B cell (primary cell): ENCODE measurements at regions not wholly inside any gene's neighbourhood (a gene's known extent, or its start where the extent isn't known, plus 50 kb on each side); places are given as distances from the start of the nearest gene placed in this dataset.

ENCODE experiments used
- ATAC-seq: fragments of 200-7000 bp; cut with Tn5 transposase; one replicate; pipeline ENCODE4 v1.10.0; 2021; ENCODE audit warnings: low read depth, mild to moderate bottlenecking, moderate number of reproducible peaks, moderate library complexity
- CTCF ChIA-PET: fragments of 350-600 bp; sonication (Branson Sonifier 250); formaldehyde crosslinking; loops from one replicate; lab custom pipeline; 2021; ENCODE audit warnings: antibody characterized with exemption, inconsistent platforms; lab: Charles Lee
- POLR2A ChIA-PET: fragments of 350-600 bp; sonication (Branson Sonifier 250); formaldehyde crosslinking; loops from one replicate; lab custom pipeline; 2021; ENCODE audit warnings: antibody characterized with exemption; lab: Charles Lee
- DNase-seq: peaks from one replicate; pipeline ENCODE4 v3.0.0; 2013
- H2AFZ ChIP-seq: 2 replicates; pipeline ENCODE4 v1.6.1; 2012; ENCODE audit warnings: mild to moderate bottlenecking, low read depth, low read length; ENCODE audit not compliant: insufficient read depth, poor library complexity, severe bottlenecking
- H3K27ac ChIP-seq, 2 donors: 1 replicate in 1 of 2; 2 replicates in 1 of 2; pipeline ENCODE4 v1.5.1; 2012 to 2013; ENCODE audit warnings: low read length in 2 of 2, mild to moderate bottlenecking in 2 of 2, moderate library complexity in 1 of 2
- H3K27me3 ChIP-seq, 4 experiments: fragments of 200-600 bp in 1 of 4; sonication (generic) in 1 of 4; replicated peaks in 1 of 4; 1 replicate in 2 of 4; 2 replicates in 2 of 4; pipeline versions ENCODE4 v1.6.1 to v1.7.0; 2013 to 2016; ENCODE audit warnings: low read length in 3 of 4, mild to moderate bottlenecking in 2 of 4, mixed read lengths in 1 of 4, moderate library complexity in 1 of 4; ENCODE audit not compliant: insufficient read depth in 4 of 4, control insufficient read depth in 3 of 4; ENCODE audit errors: control extremely low read depth in 1 of 4
- H3K36me3 ChIP-seq, 2 experiments: replicated peaks in 1 of 2; 1 replicate in 1 of 2; 2 replicates in 1 of 2; pipeline versions ENCODE4 v1.6.1 to v1.7.1; 2013; ENCODE audit warnings: low read length in 1 of 2; ENCODE audit not compliant: insufficient read depth in 2 of 2, control insufficient read depth in 1 of 2; ENCODE audit errors: control extremely low read depth in 1 of 2, extremely low read depth in 1 of 2
- H3K4me1 ChIP-seq, 2 donors: fragments of 200-600 bp in 1 of 2; sonication (generic) in 1 of 2; 1 replicate in 1 of 2; 2 replicates in 1 of 2; pipeline versions ENCODE4 v1.5.1 to v1.6.1; 2013 to 2017; ENCODE audit warnings: low read length in 2 of 2; ENCODE audit not compliant: control insufficient read depth in 2 of 2, insufficient read depth in 2 of 2
- H3K4me2 ChIP-seq: replicated peaks from 2 replicates; pipeline ENCODE3; 2012; ENCODE audit warnings: mild to moderate bottlenecking, low read depth, low read length; ENCODE audit not compliant: poor library complexity, severe bottlenecking
- H3K4me3 ChIP-seq, 5 experiments: fragments of 200-600 bp in 1 of 5; sonication (generic) in 1 of 5; 1 replicate in 3 of 5; 2 replicates in 2 of 5; pipeline versions ENCODE4 v1.5.1 to v1.7.0; 2011 to 2016; ENCODE audit warnings: low read length in 4 of 5, mild to moderate bottlenecking in 4 of 5, low read depth in 2 of 5, control low read depth in 1 of 5, moderate library complexity in 1 of 5; ENCODE audit not compliant: insufficient read depth in 1 of 5; ENCODE audit errors: control extremely low read depth in 1 of 5, extremely low read depth in 1 of 5
- H3K79me2 ChIP-seq: fragments of 200-600 bp; sonication (generic); one replicate; pipeline ENCODE4 v1.6.0; 2016; ENCODE audit warnings: low read length; ENCODE audit not compliant: control insufficient read depth, insufficient read depth
- H3K9ac ChIP-seq: fragments of 200-600 bp; sonication (generic); 2 replicates; pipeline ENCODE4 v1.6.1; 2017; ENCODE audit warnings: mild to moderate bottlenecking, low read length, moderate library complexity
- H3K9me3 ChIP-seq, 3 donors: one replicate each; pipeline versions ENCODE4 v1.6.1 to v1.7.1; 2013; ENCODE audit warnings: low read length in 2 of 3; ENCODE audit not compliant: control insufficient read depth in 2 of 3, insufficient read depth in 1 of 3; ENCODE audit errors: control extremely low read depth in 1 of 3
- H4K20me1 ChIP-seq: 2 replicates; pipeline ENCODE4 v1.6.0; 2012; ENCODE audit warnings: mild to moderate bottlenecking, low read length; ENCODE audit not compliant: insufficient read depth, control insufficient read depth, poor library complexity, severe bottlenecking
- H3K27ac Mint-ChIP-seq: one replicate; pipeline ENCODE4 v1.8.0; 2021; ENCODE audit warnings: mixed read lengths
- H3K27me3 Mint-ChIP-seq: one replicate; pipeline ENCODE4 v1.8.0; 2021; ENCODE audit warnings: mixed read lengths
- H3K4me1 Mint-ChIP-seq: one replicate; pipeline ENCODE4 v1.8.0; 2021; ENCODE audit warnings: mixed read lengths
- H3K4me3 Mint-ChIP-seq: one replicate; pipeline ENCODE4 v1.8.0; 2021; ENCODE audit warnings: mixed read lengths
- H3K9me3 Mint-ChIP-seq: one replicate; pipeline ENCODE4 v1.8.0; 2022; ENCODE audit warnings: mixed read lengths; ENCODE audit not compliant: insufficient read depth
- EZH2 ChIP-seq: IDR thresholded peaks from 2 replicates; pipeline ENCODE4 v1.6.1; 2012; ENCODE audit warnings: borderline replicate concordance, low read depth, mild to moderate bottlenecking, moderate library complexity, low read length; ENCODE audit not compliant: insufficient read depth, poor library complexity, severe bottlenecking
- WGBS: methylation state at CpG from one replicate; pipeline ENCODE4 v1.1.5; 2013; ENCODE audit warnings: missing lambda C conversion rate; ENCODE audit not compliant: insufficient coverage; 5-methylcytosine and 5-hydroxymethylcytosine counted together
- intact Hi-C: fragments of 100-400 bp; cut with micrococcal nuclease; formaldehyde crosslinking; loops from one replicate; pipeline ENCODE4 v1.10.0; 2022
- TF ChIP-seq, protein P1 (sequence below): fragments of 200-600 bp; IDR thresholded peaks from one replicate; pipeline ENCODE4 v1.8.0; 2022; ENCODE audit warnings: antibody characterized with exemption, mild to moderate bottlenecking

GRCh38 chr1:172751683-172752082 is 92.8 kb downstream of the FASLG start:
- Mint-ChIP-seq H3K9me3 (no peaks in the 10 kb centered on the region), H3K4me1 (peaks cover 31% of the 10 kb centered on the region), H3K27me3 (peaks cover 8% of the 10 kb centered on the region), H3K4me3 (no peak overlapping the region), H3K27ac (no peak overlapping the region)
- CTCF ChIA-PET: interaction anchor here (0.9 to 7.2 kb wide), 3 partner anchors 9 to 451 kb away, joined by 3 to 53 read pairs (median 14); no protein-coding TSS in a partner anchor
- Histone ChIP-seq H3K4me3 (no peak overlapping the region), H3K79me2 (no peaks in the 10 kb centered on the region), H3K36me3 (no peaks in the 10 kb centered on the region), H3K27ac (no peak overlapping the region), H3K4me1 (peaks cover 23 to 26% of the 10 kb centered on the region in 2 donors), H3K27me3 (peaks cover 0 to 6% (median 2%) of the 10 kb centered on the region in 4 experiments), H2AFZ (no peak overlapping the region), H4K20me1 (no peaks in the 10 kb centered on the region), H3K9ac (no peak overlapping the region), H3K4me2 (no peak overlapping the region), H3K9me3 (peaks cover 0 to 3% (median 0%) of the 10 kb centered on the region in 3 donors)
- DNase-seq (no peak), ATAC-seq (no peak)
- WGBS: no CpG with 5 or more reads among the region's 1 CpG
- POLR2A ChIA-PET: no interaction called here
- TF ChIP-seq, protein P1, sequence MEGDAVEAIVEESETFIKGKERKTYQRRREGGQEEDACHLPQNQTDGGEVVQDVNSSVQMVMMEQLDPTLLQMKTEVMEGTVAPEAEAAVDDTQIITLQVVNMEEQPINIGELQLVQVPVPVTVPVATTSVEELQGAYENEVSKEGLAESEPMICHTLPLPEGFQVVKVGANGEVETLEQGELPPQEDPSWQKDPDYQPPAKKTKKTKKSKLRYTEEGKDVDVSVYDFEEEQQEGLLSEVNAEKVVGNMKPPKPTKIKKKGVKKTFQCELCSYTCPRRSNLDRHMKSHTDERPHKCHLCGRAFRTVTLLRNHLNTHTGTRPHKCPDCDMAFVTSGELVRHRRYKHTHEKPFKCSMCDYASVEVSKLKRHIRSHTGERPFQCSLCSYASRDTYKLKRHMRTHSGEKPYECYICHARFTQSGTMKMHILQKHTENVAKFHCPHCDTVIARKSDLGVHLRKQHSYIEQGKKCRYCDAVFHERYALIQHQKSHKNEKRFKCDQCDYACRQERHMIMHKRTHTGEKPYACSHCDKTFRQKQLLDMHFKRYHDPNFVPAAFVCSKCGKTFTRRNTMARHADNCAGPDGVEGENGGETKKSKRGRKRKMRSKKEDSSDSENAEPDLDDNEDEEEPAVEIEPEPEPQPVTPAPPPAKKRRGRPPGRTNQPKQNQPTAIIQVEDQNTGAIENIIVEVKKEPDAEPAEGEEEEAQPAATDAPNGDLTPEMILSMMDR: no peak
- no peak for TF ChIP-seq EZH2
- intact Hi-C loops: no loop called here

DNA sequence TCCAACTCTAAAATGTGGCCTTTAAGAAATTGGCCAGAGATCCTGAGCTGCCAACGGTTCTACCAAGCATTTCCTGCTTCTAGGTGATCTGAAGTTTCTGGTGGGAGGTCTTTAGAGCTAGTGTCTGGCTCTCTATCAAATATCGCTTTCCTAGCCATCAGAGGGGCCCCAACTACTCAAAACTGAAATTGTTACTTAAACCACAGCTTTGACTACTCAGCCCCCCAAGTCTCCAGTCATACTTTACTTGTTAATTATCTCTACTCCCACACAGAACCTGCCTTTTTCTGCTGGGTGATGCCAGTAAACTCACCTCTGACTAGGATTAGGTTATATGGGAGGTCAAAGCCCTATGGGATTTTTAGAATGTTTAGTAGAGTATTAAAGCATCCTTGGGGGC is 95.1 kb downstream of the FASLG start:
- Histone ChIP-seq H3K27ac (no peak overlapping the region), H3K27me3 (peaks cover 0 to 6% (median 5%) of the 10 kb centered on the region in 4 experiments), H3K4me2 (peak overlapping the region; percentile 50), H3K9me3 (no peaks in the 10 kb centered on the region), H3K9ac (no peak overlapping the region), H3K79me2 (no peaks in the 10 kb centered on the region), H3K36me3 (no peaks in the 10 kb centered on the region), H4K20me1 (no peaks in the 10 kb centered on the region), H2AFZ (no peak overlapping the region), H3K4me1 (peaks cover 17 to 20% of the 10 kb centered on the region in 2 donors), H3K4me3 (no peak overlapping the region)
- WGBS: 40% methylated on average over 1 of the region's 2 CpGs
- CTCF ChIA-PET: interaction anchor here (0.6 to 7.2 kb wide), 5 partner anchors 11 to 702 kb away, joined by 3 to 53 read pairs (median 4); no protein-coding TSS in a partner anchor
- POLR2A ChIA-PET: no interaction called here
- TF ChIP-seq, protein P1: no peak
- TF ChIP-seq EZH2: no peak
- H3K4me3 Mint-ChIP-seq: no peak overlapping the region
- DNase-seq (no peak), ATAC-seq (no peak)
- H3K9me3 Mint-ChIP-seq: no peaks in the 10 kb centered on the region
- H3K27me3 Mint-ChIP-seq: peaks cover 10% of the 10 kb centered on the region
- H3K27ac Mint-ChIP-seq: no peak overlapping the region
- peaks cover 21% of the 10 kb centered on the region for H3K4me1 Mint-ChIP-seq
- intact Hi-C loops: loop anchor here (2.0 kb wide), 1 partner anchor 65 kb away; no protein-coding TSS in a partner anchor
